IPS-15b (cell line): ENCODE measurements at regions not wholly inside any gene's neighbourhood (a gene's known extent, or its start where the extent isn't known, plus 50 kb on each side); places are given as distances from the start of the nearest gene placed in this dataset.

Experiments used
- H3K27me3 ChIP-seq: one replicate; pipeline ENCODE4 v1.6.1; 2013; ENCODE audit warnings: low read length; ENCODE audit not compliant: control insufficient read depth, insufficient read depth
- H3K36me3 ChIP-seq: one replicate; pipeline ENCODE4 v1.6.1; 2013; ENCODE audit warnings: low read length; ENCODE audit not compliant: control insufficient read depth, insufficient read depth
- H3K4me1 ChIP-seq: one replicate; pipeline ENCODE4 v1.6.1; 2013; ENCODE audit warnings: mild to moderate bottlenecking, low read length; ENCODE audit not compliant: control insufficient read depth, insufficient read depth
- H3K4me3 ChIP-seq: one replicate; pipeline ENCODE4 v1.5.1; 2013; ENCODE audit warnings: low read depth, low read length
- H3K9ac ChIP-seq: one replicate; pipeline ENCODE4 v1.6.1; 2013; ENCODE audit warnings: low read depth, mild to moderate bottlenecking, low read length
- H3K9me3 ChIP-seq: one replicate; pipeline ENCODE4 v1.6.1; 2013; ENCODE audit warnings: mild to moderate bottlenecking, low read length; ENCODE audit not compliant: control insufficient read depth, insufficient read depth

DNA sequence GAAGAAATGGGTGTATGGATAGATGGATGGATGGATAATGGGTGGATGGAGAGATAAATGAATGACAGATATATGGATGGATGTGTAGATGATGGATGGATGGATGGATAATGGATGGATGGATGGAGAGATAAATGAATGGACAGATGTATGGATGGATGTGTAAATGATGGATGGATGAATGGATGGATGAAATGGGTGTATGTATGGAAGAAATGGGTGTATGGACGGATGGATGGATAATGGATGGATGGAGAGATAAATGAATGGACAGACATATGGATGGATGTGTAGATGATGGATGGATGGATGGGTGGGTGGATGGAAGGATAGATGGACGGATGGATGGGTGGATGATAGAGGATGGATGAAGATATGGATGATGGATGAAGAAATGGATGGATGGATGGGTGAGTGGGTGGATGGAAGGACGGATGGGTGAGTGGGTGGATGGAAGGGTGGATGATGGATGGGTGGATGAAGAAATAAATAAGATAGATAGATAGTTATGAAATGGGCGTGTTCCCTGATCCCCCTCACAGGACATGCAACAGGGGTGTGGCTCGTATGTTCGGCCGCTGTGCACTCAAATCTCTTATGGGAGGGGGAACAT lies 91.1 kb upstream of the NKX1-1 start:
- Histone ChIP-seq H3K27me3 (no peaks in the 10 kb centered on the region), H3K9me3 (no peaks in the 10 kb centered on the region), H3K36me3 (no peaks in the 10 kb centered on the region), H3K4me1 (no peaks in the 10 kb centered on the region), H3K9ac (no peak overlapping the region), H3K4me3 (no peak overlapping the region)

DNA sequence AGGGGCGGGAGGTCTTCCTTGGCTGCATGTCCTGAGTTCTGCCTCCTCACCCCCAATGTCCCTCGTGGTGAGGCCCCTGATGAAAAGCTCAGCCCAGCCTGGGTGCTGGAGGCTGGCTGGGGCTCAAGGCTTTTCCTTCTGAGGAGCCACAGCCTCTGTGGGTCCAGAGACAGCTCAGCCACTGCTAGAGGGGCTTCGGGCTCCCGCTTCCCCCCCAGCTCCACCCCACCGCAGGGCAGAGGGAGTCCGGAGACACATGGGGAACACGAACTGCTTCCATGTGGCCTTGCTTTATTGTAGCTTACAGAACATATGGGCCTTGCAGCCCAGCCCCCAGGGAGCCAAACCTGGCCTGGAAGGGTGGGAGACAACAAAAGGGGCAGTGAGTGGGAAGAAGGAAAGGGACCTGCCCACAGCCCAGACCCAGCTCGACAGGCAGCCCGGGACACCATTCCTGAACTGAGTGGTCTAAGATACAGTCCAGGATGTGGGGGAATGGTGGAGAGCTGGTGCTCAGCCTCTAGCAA lies 89.9 kb upstream of the NKX1-1 start:
- Histone ChIP-seq H3K36me3 (no peaks in the 10 kb centered on the region), H3K9me3 (no peaks in the 10 kb centered on the region), H3K4me1 (no peaks in the 10 kb centered on the region), H3K9ac (no peak overlapping the region), H3K4me3 (no peak overlapping the region), H3K27me3 (no peaks in the 10 kb centered on the region)

DNA sequence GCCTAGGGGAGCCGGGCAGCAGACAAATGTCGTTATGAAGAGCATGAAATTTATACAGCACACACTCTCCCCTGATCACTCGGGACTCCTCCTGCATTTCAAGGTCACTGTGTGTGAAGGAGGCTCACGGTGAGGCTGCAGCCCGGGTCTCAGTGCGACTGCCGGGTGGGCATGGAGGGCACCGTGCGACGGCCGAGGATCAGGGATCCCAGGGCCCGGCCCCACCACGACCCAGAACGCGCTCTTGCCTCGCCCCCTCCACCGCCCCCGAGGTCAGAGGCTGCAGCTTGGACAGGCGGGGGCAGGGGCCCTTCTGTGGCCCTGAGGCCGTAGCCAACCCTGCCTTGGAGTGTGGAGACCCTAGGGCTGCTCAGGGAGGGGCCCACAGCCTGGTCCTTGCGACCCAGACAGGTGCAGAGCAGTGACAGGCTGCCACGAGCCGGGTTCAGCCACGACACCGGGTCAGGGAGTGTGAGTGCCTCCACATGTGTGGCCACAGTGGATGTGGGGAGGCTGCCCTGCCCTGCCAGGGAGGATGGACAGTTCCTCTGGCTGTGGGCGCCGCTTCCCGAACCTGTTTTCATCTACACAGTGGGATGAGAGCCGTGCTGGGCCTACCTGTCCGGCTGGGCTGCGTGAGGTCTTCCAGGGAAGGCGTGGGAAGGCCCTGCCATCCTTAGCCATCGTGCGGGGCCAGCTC lies 89.3 kb upstream of the NKX1-1 start:
- no peaks in the 10 kb centered on the region for H3K27me3 ChIP-seq

DNA sequence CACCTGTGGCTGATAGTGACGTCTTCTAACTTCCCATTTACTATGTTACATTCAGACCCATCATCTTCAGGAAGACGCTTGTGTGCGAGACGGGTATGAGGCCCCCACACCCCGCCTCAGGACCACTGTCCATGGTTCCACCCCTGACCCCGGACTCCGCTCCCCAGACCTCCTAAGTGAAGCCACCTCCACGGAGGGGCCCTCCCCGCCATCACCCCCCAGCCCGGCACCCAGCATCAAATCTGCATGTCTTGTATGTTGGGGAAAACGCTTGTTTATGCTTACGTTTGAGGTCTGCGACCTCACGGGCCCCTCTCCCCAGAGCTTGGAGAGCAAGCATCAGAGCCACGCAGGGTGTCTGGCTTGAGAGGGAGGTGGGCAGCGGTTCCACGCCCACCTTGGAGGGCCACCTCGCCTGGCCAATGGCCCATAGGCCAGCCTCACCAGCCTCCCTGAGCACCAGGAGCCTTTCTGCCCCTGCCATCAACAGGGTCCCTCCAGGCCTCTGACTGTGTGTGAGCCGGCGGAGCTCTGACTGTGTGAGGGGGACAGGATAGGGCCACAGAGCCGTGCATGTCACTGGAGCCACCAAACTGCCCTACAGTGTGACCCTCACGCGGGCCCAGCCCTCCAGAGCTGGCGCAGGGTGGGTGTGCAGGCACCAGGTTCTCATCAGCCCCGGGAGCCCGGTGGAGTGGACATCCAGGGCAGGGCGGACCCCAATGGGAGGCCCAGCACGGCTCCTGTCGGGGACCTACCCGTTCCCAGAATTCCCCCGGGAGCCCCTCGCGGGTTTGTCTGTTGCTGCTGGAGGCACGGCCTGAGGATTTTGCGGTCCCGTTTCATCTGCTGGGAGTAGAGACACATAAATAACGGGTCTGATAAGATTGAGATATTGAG lies 88.4 kb upstream of the NKX1-1 start:
- no peaks in the 10 kb centered on the region for H3K36me3 ChIP-seq
- H3K4me1 ChIP-seq = no peaks in the 10 kb centered on the region
- no peaks in the 10 kb centered on the region for H3K9me3 ChIP-seq
- H3K4me3 ChIP-seq = no peak overlapping the region
- H3K27me3 ChIP-seq = no peaks in the 10 kb centered on the region
- no peak overlapping the region for H3K9ac ChIP-seq

More for the DNA sequence above, 89.3 kb upstream of the NKX1-1 start:
- H3K9me3 ChIP-seq = no peaks in the 10 kb centered on the region
- no peak overlapping the region for H3K9ac ChIP-seq
- no peak overlapping the region for H3K4me3 ChIP-seq
- no peaks in the 10 kb centered on the region for H3K4me1 ChIP-seq
- no peaks in the 10 kb centered on the region for H3K36me3 ChIP-seq

DNA sequence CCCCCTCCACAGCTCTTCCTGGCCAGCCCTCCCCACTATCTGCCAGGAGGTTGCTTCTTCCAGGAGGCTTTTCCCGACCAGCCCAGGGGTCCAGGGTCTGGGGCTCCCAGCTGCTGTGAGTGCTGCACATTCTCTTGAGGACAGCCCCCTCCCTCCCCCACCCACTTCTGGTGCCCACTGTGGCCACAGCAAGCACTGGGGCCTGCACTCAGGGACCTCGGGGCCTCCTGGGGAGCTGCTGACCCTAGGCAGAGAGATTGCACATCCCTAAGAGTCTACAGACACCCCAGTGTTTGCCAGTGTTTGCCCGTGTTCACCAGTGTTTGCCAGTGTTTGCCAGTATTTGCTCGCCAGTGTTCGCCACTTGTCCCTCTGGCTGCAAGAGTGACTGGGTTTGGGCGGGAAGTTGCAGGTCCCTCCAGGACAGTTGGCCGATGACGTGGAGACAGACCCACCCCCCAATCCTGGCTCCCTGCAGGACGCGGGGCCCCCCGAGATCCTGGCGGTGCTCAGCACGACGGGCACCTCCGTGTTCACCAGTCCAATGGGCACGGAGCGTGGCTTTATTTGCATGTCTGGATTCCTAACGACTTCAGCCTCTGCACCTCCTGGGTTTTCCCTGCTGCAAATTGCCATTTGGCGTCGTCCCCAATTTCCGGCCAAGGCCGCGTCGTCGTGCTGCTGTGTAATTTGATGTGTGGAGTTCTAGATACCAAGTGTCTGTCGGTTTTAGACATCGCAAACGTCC lies 87.5 kb upstream of the NKX1-1 start:
- Histone ChIP-seq H3K9ac (no peak overlapping the region), H3K9me3 (no peaks in the 10 kb centered on the region), H3K27me3 (no peaks in the 10 kb centered on the region), H3K36me3 (no peaks in the 10 kb centered on the region), H3K4me1 (no peaks in the 10 kb centered on the region), H3K4me3 (no peak overlapping the region)

DNA sequence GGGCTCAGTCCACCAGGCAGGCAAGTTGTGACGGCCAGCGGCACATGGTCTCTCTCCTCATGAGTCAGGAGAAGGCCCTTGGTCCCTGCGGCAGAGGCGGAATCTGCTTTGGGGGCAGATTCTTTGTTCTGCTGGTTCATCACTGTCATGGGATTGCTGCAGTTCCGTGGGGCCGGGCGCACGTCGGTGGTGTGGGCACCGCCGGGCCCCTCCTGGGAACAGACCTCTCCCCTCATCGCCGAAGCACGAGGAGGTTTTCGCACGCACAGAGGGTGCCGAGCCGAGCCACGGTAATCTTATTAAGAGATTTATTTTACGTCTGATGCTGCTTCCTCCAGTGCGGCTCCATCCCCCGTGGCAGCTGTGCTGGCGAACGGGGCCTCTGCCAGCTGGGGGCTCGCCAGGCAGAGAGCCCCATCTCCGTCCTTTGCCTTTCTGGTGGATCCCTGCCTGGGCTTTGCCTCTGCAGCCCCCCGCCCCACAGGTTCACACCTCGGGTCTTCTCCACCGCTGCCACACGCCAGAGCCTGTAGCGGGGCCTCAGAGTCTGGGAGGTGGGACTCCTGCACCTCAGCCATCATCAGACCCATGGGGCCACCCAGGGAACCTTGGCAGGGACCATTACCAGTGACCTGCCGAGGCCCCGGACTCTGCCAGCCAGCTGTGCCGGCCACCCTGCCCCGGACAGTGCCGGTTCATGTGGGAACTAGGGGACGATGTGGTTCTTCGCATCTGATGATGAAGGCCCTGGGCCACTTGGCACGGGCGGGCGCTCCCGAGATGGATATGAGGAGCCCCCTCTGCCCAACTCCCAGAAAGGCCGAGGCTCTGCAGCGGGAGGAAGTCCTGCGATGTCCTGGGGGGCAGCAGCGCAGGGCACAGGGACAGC lies 86.7 kb upstream of the NKX1-1 start:
- Histone ChIP-seq H3K9me3 (no peaks in the 10 kb centered on the region), H3K36me3 (no peaks in the 10 kb centered on the region)

DNA sequence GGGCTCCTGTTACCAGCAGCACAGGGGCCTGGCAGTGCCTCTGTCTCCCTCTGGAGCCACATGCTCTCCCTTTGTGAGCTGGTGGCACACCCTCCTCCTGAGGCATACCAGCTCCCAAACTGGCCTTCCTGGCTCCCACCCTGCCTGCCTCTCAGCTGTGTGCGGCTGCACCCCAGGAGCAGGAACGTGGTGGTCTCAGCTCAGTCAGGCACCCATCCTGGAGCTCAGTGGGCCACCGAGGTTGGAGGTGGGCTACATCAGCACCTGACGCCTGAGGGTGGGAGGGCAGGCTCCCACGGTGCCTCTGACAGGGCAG lies 85.9 kb upstream of the NKX1-1 start:
- Histone ChIP-seq H3K4me3 (no peak overlapping the region), H3K36me3 (no peaks in the 10 kb centered on the region), H3K27me3 (no peaks in the 10 kb centered on the region), H3K9ac (no peak overlapping the region), H3K9me3 (no peaks in the 10 kb centered on the region), H3K4me1 (no peaks in the 10 kb centered on the region)

More for the DNA sequence above, 86.7 kb upstream of the NKX1-1 start:
- Histone ChIP-seq H3K9ac (no peak overlapping the region), H3K4me1 (no peaks in the 10 kb centered on the region), H3K4me3 (no peak overlapping the region), H3K27me3 (no peaks in the 10 kb centered on the region)

DNA sequence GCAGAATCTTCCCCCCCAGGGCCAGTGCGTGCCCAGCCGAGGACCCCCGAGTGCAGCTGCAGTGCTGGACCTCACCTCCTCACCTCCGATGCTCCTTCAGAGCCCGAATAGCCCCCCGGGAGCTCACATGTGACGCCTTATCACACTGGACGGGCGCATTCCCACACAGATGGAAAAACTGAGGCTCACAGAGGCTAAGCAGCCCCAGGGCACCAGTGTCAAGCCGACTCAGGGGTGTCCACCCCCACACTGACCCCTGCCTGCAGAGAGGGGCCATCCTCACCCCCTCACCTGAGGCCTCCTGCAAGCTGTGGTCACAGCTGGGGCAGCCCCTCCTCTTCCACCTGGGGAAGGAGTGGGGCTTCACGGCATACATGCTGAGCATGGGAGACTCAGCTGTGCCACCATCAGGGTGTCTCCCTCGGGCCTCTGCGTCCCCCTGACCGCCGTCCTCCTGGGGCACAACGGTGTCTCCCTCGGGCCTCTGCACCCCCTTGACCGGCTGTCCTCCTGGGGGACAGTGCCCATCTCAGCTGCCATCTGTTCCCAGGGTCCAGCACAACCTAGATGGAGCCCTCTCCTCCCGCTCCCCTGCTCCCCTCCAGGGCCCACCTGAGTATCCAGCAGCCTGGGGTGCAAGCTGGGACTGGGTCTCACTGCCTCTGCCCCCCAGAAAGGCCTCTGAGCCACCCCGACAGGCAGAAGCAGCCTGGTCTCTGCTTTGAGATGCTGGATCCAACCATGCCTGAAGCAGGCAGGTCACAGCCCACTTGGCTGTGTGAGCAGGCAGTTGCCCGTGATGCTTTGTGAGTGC lies 85.3 kb upstream of the NKX1-1 start:
- Histone ChIP-seq H3K9ac (no peak overlapping the region), H3K4me1 (no peaks in the 10 kb centered on the region), H3K4me3 (no peak overlapping the region), H3K9me3 (no peaks in the 10 kb centered on the region), H3K27me3 (no peaks in the 10 kb centered on the region), H3K36me3 (no peaks in the 10 kb centered on the region)

DNA sequence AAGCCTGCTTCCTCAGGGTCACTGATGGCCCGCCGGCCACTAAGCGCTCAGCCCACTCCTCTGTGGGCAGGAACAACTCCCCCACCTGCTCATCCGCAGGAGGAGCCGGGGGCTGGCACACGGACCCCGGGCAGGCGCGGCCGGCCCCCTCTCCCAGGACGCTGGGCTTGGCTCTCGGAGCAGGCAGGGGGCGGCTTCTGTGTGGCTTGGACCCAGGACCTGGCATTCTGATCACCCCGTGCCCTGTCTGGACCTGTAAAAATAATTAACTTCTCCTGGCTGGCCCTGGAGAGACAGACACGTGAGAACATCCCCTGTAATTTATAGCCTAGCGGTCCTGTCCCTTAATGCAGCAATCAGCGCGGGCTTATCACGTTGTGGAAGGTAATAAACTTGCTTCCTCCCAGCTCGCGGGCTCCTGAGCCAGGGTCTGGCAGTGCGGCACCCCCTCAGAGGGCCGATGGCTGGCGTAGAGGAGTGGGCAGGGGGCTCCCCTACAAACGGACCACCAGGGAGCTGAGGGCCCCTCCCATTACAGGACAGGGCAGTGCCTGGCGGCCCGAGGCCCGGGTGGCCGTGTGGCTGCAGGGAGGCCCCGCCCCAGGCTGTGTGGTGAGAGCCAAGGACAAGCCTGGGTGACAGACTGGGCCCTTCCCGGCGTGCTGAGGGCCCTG lies 84.5 kb upstream of the NKX1-1 start:
- Histone ChIP-seq H3K36me3 (no peaks in the 10 kb centered on the region), H3K27me3 (no peaks in the 10 kb centered on the region), H3K9ac (no peak overlapping the region)

More for the DNA sequence above, 84.5 kb upstream of the NKX1-1 start:
- Histone ChIP-seq H3K4me1 (no peaks in the 10 kb centered on the region), H3K4me3 (no peak overlapping the region), H3K9me3 (no peaks in the 10 kb centered on the region)
